Stimulated activated CD4-positive, alpha-beta T cell treated with anti-CD3 and anti-CD28 coated beads, Interleukin-12 subunit alpha, Interleukin-12 subunit beta, amount 100 ng/mL, for 4 hours (primary cell): ENCODE measurements at regions not wholly inside any gene's neighbourhood (a gene's known extent, or its start where the extent isn't known, plus 50 kb on each side); places are given as distances from the start of the nearest gene placed in this dataset.
A peak's percentile ranks its signal among the peaks of the same experiment; 100 is the strongest.
"Not testable (repeated sequence)": the region's sequence is repeated elsewhere in the genome, so short reads cannot be mapped to it uniquely, and the experiment has no call there.

Experiments used
- DNase-seq: peaks from one replicate; pipeline ENCODE4 v3.0.0-alpha.2; 2020

- no peak for DNase-seq
Observed at GRCh38 chr12:123059500-123059899, 79.0 kb downstream of the ARL6IP4 start.

DNA sequence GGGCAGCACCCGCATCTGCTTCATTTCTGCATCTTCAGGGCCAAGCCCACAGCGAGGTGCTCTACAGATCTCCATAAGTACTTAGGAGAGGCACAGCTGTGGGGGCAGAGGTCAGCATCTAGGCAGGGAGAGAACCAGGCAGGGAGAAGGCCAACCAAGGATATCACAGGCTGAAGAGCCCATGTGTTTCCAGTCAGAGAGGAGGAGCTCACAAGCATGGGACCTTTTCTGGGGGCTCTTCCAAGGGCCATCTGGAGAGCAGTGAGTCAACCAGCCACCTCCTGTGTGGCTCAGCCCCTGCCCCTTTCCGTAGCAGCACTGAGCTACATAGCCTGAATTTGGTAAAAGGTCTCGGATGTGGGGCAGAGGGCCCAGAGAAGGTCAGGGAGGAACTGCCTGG is 78.5 kb downstream of the ARL6IP4 start:
- no peak for DNase-seq

DNA sequence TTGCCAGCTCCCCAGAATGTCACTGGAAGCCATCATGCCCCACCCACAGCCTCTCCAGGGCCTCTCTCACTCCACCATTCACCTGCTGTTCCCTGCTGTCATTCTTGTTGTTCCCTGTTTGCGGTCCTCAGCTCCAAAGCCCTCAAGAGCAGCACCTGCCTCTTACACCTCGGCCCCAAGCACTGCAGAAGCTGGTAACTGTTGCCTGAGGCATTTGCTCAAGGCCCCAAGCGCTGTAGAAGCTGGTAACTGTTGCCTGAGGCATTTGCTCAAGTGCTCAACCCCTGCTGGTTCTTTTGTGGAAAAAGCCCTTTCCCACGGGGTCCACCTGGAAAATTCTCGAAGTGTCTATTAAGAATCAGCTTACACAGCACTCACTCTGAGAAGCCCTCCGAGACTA is 78.0 kb downstream of the ARL6IP4 start:
- no peak for DNase-seq

GRCh38 chr12:123057513-123058265 is 77.2 kb downstream of the ARL6IP4 start:
- DNase-seq: no peak

- no peak for DNase-seq
Observed at GRCh38 chr12:123056709-123057108, 76.2 kb downstream of the ARL6IP4 start.

GRCh38 chr12:123056053-123056452 is 75.6 kb downstream of the ARL6IP4 start:
- no peak for DNase-seq

- DNase-seq: no peak
Observed at GRCh38 chr12:123055281-123055766, 74.8 kb downstream of the ARL6IP4 start.

GRCh38 chr12:123054371-123054770 is 73.9 kb downstream of the ARL6IP4 start:
- DNase-seq: no peak

- DNase-seq: no peak
Observed at GRCh38 chr12:123051556-123051955, 71.1 kb downstream of the ARL6IP4 start.

DNA sequence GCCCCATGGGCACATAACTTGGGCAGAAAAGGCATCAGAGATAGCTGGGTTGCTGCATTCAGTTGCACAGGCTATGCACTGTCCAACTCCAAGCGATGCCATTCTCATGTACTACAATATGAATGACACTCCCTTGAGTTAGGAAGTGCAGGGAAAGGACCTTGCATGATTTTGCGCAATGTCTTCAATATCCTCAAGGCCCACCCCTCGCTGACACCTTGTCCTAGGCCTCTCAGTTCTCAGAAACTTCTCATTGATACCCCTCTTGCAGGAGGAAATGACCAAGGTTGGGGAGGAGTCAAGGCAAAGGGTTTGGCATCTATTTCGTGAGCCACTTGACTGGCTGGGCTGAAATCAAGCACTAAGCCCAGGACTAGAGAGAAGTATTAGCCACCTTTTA is 70.4 kb downstream of the ARL6IP4 start:
- no peak for DNase-seq

DNA sequence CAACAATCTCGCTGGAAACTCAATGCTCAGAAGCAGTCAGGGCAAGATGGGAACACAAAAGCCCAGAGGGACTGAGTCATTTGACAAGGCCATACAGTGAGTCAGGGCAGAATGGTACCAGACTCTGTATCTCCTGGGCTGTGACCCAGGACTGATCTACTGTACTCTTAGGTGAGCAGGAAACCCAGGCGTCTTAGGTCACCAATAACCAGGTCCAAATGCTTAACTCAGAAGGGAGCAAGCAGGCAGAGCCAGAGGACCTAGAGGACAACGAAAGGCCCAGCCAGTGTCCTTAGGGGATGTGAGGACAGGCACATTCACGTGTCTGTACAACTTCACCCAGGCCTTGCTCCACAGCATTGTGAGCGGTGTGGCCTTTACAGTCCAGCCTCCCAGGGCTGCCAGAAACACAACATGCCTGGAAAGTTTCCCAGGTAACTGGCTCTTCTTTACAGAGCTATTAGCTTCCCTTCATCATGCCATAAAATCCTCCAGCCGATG is 69.9 kb downstream of the ARL6IP4 start:
- no peak for DNase-seq

DNA sequence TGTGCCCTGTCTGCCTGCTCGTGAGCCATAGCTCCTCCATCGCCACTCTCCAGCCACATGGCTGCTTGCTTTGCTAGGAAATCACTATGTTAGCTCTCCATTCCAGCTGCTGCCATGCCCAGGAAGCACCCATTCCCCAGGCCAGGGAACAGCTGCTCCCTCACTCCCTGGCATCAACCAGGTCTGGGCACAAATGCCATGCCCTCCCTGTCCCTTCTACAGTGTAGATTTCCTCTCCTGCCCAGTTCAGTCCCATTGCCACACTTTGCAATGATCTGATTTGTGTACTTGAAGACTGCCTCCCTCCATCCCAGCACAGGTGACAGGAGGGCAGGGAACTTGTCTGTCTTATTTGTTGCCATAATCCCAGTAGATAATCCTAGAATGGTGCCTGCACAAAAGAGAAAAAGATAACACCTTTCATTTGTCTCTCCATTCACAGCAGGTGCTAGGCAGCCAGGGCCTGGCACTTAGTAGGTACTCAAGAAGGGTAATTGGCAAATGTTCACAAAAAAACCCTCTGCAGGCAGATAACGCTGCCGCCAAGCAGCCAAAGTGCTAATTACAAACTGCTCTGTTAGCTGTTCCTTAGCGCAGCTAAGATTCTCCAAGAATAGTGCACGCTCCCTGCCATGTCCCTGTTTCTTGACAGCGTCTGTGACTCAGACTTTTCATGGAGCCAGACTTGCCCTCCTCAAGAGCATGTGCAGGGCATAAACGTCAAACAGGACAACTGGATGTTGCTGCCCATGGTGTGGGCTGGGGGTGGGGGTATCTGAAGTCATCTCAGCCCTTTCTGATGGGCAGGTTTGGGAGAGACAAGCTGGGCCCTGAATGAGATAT is 69.1 kb downstream of the ARL6IP4 start:
- no peak for DNase-seq

DNA sequence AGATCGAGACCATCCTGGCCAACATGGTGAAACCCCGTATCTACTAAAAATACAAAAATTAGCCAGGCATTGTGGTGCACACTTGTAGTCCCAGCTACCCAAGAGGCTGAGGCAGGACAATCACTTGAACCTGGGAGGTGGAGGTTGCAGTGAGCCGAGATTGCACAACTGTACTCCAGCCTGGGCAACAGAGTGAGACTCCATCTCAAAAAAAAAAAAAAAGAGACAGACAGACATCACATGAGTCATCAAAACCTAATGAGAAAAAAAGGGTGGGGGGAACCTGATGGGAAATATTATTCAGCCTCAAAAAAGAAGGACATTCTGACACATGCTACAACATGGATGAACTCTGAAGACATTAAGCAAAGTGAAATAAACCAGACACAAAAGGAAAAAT is 67.4 kb downstream of the ARL6IP4 start:
- not testable (repeated sequence) for DNase-seq

- DNase-seq: no peak
Observed at GRCh38 chr12:123047289-123047688, 66.8 kb downstream of the ARL6IP4 start.

GRCh38 chr12:123046431-123046830 is 66.0 kb downstream of the ARL6IP4 start:
- no peak for DNase-seq

GRCh38 chr12:123045678-123046077 is 65.2 kb downstream of the ARL6IP4 start:
- DNase-seq: no peak

DNA sequence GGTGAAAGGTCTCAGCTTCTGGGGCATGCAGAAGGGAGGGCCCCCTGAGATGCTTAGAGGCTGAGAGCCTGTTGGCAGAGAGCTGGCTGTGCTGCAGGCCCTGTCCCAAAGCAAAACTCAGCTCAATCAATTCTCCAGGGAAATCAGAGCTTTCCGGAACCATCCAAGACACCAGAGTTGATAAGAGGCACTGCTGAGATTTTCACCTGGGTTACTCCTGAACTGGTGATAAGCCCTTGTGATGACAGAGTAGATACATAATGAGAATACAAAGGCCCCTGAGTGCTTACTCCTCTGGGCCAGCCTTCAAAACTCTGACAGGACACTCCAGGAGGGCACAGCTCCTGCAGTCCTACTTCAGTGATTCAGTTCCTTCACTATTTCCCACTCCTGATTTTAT is 63.9 kb downstream of the ARL6IP4 start:
- no peak for DNase-seq

DNA sequence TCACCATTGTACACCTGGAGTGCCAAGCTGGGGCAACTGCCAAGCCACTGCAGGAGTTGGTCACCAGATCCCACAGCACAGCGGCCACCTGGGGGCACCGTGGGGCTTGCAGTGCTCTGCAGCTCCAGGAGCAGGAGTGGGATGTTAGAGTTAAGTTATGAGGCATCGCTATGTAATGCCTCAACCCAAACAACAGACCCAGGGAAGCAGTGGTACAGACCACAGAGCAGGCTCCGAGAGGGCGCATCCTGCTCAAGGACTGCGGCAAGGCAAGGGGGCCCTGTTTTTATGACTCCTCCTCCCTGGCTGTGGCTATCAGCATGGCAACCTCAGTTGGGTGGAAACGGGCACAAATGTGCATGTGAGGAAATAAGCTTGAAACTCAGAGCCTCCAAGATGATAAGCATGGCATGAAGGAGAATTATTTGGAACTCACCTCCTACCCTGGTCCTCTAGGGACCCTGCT is 63.1 kb downstream of the ARL6IP4 start:
- DNase-seq: peak; percentile 65

DNA sequence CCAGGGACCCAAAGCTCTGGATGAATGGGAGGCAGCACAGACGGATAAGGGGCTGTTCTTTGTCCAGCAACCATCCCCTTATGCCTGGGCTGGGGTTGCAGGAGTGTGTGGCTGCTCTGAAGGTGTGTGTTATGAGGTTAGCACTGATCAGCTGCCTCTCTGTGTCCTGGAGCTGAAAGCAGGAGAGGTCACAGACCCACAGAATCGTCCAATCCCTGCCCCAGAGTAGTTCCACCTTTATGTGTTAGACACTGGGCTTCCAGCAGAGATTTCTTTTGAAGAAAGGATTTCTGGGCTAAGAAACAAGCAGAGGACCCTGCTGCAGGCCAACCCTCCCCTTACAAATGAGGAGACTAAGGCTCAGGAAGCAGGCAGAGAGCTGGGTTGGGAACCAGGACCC is 62.4 kb downstream of the ARL6IP4 start:
- no peak for DNase-seq

DNA sequence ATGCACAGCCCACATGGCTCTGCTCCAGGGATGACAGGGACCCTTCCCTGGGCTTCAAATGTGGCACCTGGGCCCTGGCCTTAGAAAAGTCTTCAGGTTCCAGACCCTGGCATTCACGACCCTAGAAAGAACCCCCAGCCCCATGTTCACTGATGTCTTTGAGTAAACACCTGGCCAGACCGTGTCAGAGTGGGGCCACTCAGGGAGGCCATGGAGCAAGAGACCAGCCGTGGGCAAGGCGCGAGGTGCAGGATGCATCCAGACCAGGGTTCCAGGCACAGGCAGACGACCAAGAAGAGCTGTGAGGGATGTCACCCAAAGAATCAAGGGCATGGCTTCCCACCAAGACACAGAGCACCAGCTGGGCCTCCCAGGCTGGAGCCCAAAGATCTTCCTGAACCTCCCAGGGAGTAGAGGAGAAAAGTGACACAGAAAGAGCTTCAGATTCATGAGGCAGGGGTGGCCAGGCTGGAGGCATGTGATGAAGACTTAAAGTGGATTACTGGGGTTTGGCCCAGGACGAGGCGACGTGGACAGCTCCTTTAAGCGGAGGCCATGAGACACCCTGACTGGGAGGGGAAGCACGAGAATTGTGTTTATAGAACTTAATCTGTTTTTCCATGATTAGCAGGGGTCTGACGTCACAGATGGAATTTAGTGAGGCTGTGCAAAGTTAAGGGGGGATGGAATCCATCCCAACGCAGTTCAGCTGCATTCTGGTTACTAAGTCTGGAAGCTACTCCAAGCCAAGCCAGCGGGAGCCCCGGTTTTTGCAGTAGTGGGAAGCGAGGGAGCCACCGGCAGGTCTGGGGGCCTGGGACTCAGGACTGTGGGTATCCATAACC is 61.6 kb downstream of the ARL6IP4 start:
- DNase-seq: no peak

DNA sequence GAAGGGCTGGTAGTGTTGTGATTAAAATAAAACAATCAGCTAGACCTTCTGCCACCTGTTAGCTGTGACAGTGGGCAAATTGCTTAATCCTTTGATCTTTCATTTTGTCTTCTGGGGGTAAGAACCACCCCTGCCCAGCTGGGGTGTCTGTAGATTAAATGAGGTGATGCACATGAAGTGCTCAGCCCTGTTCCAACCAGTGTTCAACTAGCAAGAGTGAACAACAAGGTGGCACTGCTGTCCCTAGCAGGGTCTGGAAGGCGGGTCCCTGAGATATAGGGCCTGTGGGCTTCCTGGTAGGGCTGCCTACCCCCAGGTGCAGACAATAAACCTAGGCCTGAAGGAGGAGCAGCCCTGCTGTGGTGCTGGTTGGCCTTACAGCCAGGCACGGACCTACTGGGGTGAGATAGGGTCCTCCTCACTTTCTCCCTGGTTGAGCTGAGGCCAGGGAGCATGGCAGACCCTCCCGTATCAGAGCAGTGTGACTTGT is 60.6 kb downstream of the ARL6IP4 start:
- no peak for DNase-seq

DNA sequence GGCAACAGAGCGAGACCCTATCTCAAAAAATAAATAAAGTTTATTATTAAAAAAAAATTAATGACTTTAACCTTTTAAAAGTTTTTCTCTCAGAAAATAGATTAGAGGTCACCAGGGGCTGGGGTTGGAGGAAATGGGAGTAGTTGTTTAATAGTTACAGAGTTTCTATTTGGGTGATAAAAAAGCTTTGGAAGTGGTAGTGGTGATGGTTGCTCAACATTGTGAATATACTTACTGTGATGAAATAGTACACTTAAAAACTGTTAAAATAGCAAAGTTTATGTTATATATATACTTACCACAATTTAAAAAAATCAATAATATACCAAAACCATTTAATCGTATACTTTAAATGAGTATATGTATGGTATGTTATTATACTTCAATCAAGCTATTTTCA is 59.6 kb downstream of the ARL6IP4 start:
- no peak for DNase-seq

DNA sequence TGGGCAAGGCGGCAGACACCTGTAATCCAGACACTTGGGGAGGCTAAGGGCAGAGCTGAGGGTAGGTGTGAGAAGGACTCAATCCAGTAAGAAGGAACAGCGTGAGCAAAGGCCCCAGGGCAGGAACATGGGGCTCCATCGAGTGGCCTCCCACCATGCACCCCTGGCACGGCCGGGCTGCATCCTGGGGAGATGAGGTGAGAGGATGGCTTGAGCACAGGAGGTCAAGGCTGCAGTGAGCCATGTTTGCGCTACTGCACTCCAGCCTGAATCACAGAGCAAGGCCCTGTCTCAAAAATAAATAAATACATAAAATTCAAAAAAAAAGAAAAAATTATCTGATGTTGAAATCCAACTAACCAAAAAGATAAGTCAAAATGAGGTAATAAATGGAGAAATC is 58.5 kb downstream of the ARL6IP4 start:
- DNase-seq: no peak
